ENCODE measurements at regions not wholly inside any gene's neighbourhood (a gene's known extent, or its start where the extent isn't known, plus 50 kb on each side); places are given as distances from the start of the nearest gene placed in this dataset.

DNA sequence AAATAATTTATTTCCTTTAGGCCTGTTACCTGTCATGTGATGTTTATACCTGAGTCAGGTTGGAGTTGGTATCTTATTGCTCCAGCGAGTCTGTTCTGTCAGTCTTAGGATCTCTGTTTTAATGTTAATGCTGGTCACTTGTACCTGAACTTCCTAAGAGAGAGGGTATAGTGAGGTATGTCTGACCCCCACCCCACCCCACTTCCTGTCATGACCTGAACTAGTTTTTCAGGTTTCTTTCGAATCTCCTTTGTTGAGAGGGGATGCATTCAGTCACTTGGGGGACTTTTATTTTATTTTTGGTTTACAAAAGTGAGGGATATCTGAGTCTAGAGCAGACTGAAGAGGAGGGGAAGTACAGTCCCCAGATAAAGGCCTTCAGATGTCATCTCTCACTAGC lies 769.0 kb upstream of the COBL start:
- TF ChIP-seq, protein P1, sequence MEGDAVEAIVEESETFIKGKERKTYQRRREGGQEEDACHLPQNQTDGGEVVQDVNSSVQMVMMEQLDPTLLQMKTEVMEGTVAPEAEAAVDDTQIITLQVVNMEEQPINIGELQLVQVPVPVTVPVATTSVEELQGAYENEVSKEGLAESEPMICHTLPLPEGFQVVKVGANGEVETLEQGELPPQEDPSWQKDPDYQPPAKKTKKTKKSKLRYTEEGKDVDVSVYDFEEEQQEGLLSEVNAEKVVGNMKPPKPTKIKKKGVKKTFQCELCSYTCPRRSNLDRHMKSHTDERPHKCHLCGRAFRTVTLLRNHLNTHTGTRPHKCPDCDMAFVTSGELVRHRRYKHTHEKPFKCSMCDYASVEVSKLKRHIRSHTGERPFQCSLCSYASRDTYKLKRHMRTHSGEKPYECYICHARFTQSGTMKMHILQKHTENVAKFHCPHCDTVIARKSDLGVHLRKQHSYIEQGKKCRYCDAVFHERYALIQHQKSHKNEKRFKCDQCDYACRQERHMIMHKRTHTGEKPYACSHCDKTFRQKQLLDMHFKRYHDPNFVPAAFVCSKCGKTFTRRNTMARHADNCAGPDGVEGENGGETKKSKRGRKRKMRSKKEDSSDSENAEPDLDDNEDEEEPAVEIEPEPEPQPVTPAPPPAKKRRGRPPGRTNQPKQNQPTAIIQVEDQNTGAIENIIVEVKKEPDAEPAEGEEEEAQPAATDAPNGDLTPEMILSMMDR (IDR thresholded peaks at IDR 0.05; ENCODE audit: insufficient read depth, low read depth, low read length): no peak
- TF ChIP-seq EZH2 (IDR thresholded peaks at IDR 0.05; ENCODE audit: insufficient read depth, low read length): no peak

Measured in astrocyte (in vitro differentiated cells and primary cell).